ENCODE measurements at regions not wholly inside any gene's neighbourhood (a gene's known extent, or its start where the extent isn't known, plus 50 kb on each side); places are given as distances from the start of the nearest gene placed in this dataset.

GRCh38 chr5:158039911-158040347 lies 181.0 kb upstream of the CLINT1 start:
- BruUV-seq (replicated peaks), result no TSS peak
- Histone ChIP-seq H3K27ac (ENCODE audit: extremely low read length, insufficient read depth, low read length) (no peak overlapping the region), H3K79me2 (ENCODE audit: insufficient read depth, low read length) (no peaks in the 10 kb centered on the region), H3K9ac (ENCODE audit: insufficient read depth, low read depth, low read length) (no peak overlapping the region), H3K27me3 (ENCODE audit: control insufficient read depth in 1 of 2, insufficient read depth in 2 of 2, low read length in 2 of 2) (no peaks in the 10 kb centered on the region), H4K20me1 (ENCODE audit: insufficient read depth, low read length) (no peaks in the 10 kb centered on the region), H3K36me3 (replicated peaks in 1 of 2; ENCODE audit: control insufficient read depth in 1 of 2, insufficient read depth in 2 of 2, low read length in 2 of 2) (no peaks in the 10 kb centered on the region), H3K4me2 (ENCODE audit: low read depth, low read length) (no peak overlapping the region), H2AFZ (ENCODE audit: low read length) (no peak overlapping the region), H3K4me3 (replicated peaks in 1 of 3; ENCODE audit: insufficient read depth in 1 of 3, low read depth in 2 of 3, low read length in 3 of 3) (no peak overlapping the region), H3K4me1 (ENCODE audit: insufficient read depth, low read length) (no peaks in the 10 kb centered on the region), H3K9me3 (ENCODE audit: low read length) (peaks cover 11% of the 10 kb centered on the region)
- ATAC-seq, result no peak
- no peak for DNase-seq (ENCODE audit: low spot score)
- no peak for TF ChIP-seq SMAD3 (CRISPR knock-in tag; IDR thresholded peaks at IDR 0.05)
- no peak for TF ChIP-seq RARA (CRISPR knock-in tag; IDR thresholded peaks at IDR 0.05)
- TF ChIP-seq ZNF598 (CRISPR knock-in tag; IDR thresholded peaks at IDR 0.05; ENCODE audit: borderline replicate concordance), result no peak
- no peak for TF ChIP-seq TFE3 (CRISPR knock-in tag; IDR thresholded peaks at IDR 0.05)
- no peak for TF ChIP-seq SP2 (CRISPR knock-in tag; IDR thresholded peaks at IDR 0.05)
- TF ChIP-seq TIGD3 (CRISPR knock-in tag; IDR thresholded peaks at IDR 0.05; ENCODE audit: borderline replicate concordance), result no peak
- no peak for TF ChIP-seq KLF15 (CRISPR knock-in tag; IDR thresholded peaks at IDR 0.05; ENCODE audit: borderline replicate concordance)
- TF ChIP-seq HDAC6 (IDR thresholded peaks at IDR 0.05; ENCODE audit: low read depth, low read length), result no peak
- no peak for TF ChIP-seq U2AF1 (optimal IDR thresholded peaks at IDR 0.05; ENCODE audit: low read depth, low read length)
- POLR2A ChIA-PET, result no interaction called here
- intact Hi-C loops (cut with micrococcal nuclease; ENCODE audit: unreplicated experiment), result no loop called here
- in situ Hi-C loops (cut with HindIII; ENCODE audit: extremely low pct_ligation_motif_present, low pct_unique_long_range_greater_than_20kb), result no loop called here
- CTCF ChIA-PET (ENCODE audit: low intra/inter-chr PET ratio, low total read pairs), result no interaction called here
- 3% methylated on average over 2 of the region's 2 CpGs for WGBS (ENCODE audit: low lambda C conversion rate)
- no peak for FAIRE-seq
